NCI-H1436 (cell line): ENCODE measurements at regions not wholly inside any gene's neighbourhood (a gene's known extent, or its start where the extent isn't known, plus 50 kb on each side); places are given as distances from the start of the nearest gene placed in this dataset.
A peak's percentile ranks its signal among the peaks of the same experiment; 100 is the strongest.

Experiments used
- DNase-seq: peaks from one replicate; lab custom pipeline; 2025; lab: John Stamatoyannopoulos, UW

- no peak for DNase-seq
These were observed 115.8 kb upstream of the DTNA start for GRCh38 chr18:34594266-34594665.

GRCh38 chr18:34595690-34596089 lies 114.4 kb upstream of the DTNA start:
- DNase-seq: no peak

DNA sequence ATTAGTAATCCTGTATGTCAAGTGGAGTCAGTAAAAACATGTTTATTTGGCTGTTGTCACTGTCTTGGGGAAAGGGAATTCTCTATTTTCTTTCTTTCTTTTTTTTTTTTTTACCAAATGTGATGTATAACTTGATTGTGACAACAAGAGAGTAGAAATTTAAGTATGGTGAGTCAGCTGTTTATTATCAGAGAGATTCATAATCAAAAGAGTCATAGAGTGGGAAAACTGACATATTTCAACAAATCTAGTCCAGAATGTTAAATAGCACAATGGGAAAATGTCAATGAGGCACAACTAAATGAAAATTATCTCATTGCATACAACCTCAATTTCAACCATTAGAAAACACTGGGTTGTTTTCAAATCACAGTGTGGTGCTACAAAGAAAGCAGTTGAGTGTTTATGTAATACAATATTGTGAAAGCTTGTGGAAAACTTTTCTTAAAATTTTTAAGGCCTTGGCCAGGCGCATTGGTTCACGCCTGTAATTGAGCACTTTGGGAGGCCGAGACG lies 111.9 kb upstream of the DTNA start:
- DNase-seq: no peak

DNA sequence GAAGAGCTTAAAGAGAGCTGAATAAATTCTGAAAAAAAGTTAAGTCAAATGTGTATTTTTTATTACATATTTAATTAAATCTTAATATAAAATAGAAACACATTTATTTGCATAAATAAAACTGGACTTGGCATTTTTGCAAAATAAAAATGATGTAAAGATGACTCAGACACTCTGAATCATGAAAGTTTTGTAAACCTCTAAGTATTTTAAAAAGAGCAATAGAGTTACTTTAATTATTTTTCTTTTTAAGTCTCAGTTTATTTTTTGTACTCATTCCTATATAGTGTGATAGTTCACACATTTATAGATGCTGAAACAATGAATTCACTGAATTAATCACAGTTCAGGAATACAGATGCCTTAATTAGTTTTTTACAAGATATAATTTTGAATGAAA lies 109.9 kb upstream of the DTNA start:
- no peak for DNase-seq

- no peak for DNase-seq
These were observed 109.0 kb upstream of the DTNA start for GRCh38 chr18:34600874-34601656.

GRCh38 chr18:34604591-34604990 lies 105.5 kb upstream of the DTNA start:
- no peak for DNase-seq

DNA sequence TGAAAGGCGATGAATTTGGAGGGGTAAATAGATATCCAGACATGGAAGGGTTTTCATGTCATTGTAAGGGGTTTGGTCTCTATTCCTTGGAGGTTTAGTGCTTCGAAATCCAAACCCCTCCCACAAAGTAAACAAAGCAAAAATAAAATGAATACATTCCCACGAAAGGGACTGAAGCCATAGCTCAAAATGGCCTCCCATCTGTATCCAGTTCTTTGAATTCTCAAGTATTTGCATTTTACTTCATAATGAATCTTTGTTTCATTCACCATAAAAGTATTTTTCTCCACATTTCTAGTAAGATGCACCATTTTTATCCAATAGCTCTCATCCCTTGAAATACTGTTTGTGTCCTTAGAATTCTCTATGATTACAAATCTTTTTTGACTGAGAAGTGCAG lies 103.2 kb upstream of the DTNA start:
- DNase-seq: no peak

DNA sequence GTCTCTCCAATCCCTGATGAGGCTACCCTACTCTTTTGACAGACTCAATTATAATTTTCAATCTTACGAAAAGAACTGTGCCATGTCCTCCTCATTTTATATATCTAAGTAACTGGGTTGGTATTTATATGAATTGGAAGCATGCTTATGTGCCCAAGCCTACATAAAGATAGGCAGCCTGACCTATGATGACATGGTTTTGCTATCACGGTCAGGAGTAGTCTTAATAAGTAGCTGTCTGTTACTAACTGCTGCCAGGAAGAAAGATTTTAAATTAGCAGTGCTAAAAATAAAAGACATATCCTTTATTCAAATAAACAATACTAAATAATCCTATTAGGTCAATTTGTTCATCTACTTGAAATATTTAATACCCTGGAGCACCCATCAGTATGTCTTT lies 102.0 kb upstream of the DTNA start:
- DNase-seq: no peak

DNA sequence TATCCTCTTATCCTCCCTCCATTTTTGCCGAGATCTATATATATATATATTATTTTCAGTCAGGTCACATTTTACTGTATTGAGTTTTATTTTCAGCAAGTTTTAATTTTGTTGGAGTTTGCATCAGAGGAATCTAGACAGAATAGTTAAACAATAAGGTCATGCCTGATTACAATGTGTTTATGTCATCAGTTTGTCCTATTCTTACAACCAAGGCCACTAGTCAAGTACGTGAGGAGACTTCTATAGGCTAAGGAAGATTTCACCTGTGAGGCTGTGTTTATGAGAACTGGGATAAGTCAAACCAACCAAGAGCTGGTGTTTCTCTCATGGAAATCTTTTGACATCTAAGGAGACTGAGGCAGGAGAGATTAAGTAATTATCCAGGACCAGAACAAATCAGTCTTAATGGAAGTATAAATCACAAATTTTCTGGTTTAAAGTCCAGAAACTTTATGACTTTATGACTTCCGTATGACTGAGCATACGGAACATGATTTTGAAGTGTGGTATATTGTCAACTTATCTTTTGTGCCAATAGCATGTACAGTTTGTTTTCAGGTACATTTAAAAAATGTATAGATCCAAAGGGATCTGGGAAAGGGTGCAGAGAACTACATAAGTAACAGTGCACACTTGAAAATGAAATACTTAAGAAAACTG lies 100.0 kb upstream of the DTNA start:
- DNase-seq: no peak

- no peak for DNase-seq
These were observed 98.2 kb upstream of the DTNA start for GRCh38 chr18:34611904-34612303.

DNA sequence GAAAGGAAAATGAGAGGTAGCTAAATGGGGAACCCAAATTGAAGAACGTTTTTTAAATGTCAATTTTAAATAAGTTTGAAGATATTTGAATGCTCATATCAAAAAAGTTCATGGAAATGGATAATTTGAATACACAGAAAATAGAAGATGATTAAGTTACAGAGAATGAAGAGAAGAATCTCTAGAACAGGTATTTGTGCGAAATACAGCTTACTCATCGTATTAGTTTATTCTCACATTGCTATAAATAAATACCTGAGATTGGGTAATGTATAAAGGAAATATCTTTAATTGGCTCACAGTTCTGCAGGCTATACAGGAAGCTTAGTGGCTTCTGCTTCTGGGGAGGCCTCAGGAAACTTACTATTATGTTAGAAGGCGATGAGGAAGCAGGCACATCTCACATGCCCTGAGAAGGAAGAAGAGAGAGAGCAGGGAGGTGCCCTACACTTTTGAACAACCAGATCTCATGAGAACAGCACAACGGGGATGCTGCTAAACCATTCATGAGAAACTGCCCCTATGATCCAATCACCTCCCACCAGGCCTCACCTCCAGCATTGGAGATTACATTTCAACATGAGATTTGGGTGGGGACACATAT lies 89.7 kb upstream of the DTNA start:
- DNase-seq: no peak

DNA sequence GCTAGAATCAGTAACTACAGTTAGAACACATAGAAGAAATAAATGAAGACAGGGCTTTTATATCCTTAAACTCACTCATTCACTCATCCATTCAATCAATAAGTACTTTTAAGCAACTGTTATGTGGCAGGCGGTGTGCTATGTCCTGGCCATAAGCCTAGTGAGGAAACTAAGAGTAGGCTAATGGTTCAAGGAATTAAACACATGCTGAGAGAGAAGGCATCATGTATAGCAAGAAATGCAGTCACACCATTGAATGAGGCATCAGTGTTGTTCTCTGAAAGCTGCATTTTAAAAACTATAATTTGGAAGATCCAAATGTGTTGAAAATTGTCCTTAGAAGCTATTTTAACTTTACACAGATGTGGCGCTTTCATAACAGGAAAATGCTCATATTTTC lies 86.5 kb upstream of the DTNA start:
- no peak for DNase-seq

DNA sequence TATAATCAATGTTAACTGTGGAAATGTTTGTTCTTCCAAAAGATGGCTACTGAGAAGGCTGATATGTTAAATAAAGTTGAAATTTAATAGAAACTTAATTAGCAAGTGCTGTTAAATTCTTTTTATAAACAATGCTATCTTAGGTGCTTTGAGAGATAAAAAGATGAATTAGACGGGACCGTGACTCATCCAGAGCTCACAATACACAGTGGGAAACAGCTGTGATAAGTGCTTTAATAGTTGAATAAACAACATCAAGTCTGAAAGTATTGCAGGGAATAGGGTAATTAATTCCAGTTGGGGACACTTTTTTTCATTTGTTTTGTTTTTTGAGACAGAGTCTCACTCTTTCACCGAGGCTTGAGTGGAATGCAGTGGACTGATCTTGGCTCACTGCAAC lies 85.5 kb upstream of the DTNA start:
- no peak for DNase-seq

DNA sequence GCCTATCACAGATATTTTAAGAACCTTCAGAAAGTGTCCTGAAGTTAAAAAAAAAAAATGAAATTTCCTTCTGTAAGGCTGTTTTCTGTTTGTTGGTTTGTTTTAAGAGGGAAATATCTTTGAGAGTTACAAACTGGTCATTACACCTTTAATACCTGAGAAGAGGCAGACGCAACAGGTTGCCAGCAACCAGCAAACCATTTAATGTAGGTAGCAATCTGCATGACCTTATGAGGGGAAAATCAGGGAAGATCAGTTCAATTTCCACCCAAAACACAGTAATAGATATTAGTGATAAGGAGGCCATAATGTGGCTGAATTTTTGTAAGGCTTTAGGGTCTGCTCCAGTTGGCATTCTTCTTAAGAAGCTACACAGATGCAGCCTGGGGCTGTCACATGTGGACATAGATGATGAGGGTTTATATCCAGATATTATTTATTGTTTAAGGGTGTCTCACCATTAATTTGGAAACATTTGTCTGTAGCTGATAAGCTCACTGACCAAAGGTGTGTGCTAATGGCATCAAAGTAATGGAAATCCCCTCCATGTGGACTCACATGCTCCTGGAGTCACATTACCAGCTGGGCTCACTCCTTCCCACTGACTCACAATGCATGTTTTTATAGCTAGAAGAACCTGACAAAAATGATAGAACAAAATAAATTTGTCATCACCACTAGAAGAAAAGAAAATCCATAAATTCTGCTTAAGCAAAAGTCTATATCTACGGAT lies 83.5 kb upstream of the DTNA start:
- DNase-seq: no peak

GRCh38 chr18:34627137-34627920 lies 82.8 kb upstream of the DTNA start:
- DNase-seq: no peak

GRCh38 chr18:34631093-34631966 lies 78.8 kb upstream of the DTNA start:
- DNase-seq: peak; percentile 34

GRCh38 chr18:34632321-34632720 lies 77.8 kb upstream of the DTNA start:
- DNase-seq: no peak

DNA sequence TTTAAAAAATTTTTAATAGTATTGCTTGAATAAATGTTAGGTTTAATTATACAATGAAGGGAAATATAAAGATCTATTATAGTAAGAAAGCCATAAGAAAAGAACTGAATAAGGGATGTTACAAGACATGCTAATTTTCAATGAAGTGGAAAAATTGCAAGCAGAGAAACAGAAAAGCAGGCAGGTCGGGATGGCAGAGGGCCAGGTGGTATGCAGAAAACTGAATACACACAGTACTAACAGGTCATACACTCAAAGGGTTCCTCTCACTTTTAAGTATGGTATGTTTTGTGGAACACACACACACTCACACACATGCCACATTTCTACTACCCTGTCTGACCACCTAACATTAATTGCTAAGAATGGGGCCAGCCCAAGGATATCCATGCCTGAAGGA lies 76.7 kb upstream of the DTNA start:
- DNase-seq: no peak

DNA sequence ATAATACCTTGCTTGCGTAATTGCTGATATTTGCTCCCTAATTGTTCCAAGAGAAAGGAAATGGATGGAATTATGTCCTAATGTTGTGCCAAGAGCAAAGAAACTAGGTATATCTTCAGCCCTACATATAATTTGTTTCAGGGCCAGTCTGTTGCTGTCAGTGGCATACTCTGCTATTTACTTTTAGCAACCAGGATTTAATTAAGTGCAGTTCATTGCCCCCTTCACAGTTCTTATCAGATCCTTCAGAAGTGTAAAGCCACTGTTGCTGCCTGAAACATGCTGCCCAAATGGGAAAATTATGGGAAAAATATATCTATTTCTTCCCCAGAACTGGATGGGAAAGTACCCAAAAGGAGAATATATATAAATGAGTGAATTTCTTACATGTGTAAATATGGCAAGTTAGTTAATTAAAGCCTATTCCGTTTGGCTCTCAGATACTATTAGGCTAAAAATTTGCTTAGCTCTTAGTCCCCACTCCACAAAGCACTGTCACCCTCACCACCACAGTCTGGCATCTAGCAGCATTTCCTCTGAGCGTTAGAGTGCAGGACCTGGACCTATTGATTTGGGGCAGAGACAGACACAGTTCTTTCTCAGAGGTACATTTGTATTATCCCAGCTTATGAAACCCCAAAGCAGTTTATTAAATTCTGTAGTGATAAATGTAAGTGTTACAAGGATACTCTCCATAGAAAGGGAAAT lies 72.8 kb upstream of the DTNA start:
- no peak for DNase-seq

GRCh38 chr18:34639687-34640086 lies 70.4 kb upstream of the DTNA start:
- no peak for DNase-seq
